GM18505 (cell line): ENCODE measurements at regions not wholly inside any gene's neighbourhood (a gene's known extent, or its start where the extent isn't known, plus 50 kb on each side); places are given as distances from the start of the nearest gene placed in this dataset.
"Not testable (repeated sequence)": the region's sequence is repeated elsewhere in the genome, so short reads cannot be mapped to it uniquely, and the experiment has no call there.

Experiments used
- ATAC-seq: cut with Tn5 transposase; IDR thresholded peaks from one replicate; pipeline ENCODE4 v1.9.1; 2021; ENCODE audit not compliant: unreplicated experiment
- POLR2A ChIP-seq: IDR thresholded peaks from 4 replicates; pipeline ENCODE4 v1.6.1; 2011; ENCODE audit warnings: borderline replicate concordance; ENCODE audit not compliant: insufficient read depth, insufficient read length; ENCODE audit errors: extremely low read depth

DNA sequence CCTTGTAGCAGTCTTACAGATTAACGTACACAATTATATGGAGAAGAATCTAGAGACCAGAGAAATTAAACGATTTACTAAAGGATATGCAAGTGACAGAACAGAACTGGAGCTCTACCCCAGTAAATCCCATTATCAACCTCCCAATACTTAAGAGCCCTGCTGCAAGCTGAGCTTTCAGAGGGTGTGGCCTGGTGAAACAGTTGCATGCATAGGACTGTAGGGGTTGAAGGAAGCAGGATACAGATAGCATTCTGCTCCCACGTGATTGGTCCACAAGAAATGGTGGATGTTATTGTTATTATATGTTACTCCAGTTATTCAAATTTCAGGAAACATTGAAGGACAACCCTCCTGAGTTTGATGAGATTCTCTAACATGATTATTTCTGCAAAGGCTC is 210.8 kb upstream of the THUMPD2 start:
- ATAC-seq: no peak
- TF ChIP-seq POLR2A: no peak

DNA sequence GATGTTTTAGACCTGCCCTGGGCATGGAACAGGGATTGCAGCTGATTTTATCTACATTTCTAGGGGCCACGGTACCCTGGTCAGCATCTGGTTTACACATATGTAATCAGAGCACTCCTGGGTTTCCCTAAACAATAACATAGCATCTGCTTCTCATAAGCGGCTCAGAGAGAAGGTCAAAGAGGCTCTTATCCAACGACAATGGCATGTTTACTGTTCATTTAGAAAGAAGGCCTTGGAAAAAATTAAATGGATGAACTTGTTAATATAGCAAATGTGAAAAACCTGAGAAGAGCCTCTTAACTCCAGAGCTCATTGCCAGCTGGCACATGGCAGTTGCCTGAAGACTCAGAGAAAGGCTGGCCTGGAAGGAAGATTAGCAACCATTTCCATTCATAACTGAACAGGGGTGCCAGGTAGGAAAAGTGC is 202.8 kb upstream of the THUMPD2 start:
- no peak for ATAC-seq
- no peak for TF ChIP-seq POLR2A

DNA sequence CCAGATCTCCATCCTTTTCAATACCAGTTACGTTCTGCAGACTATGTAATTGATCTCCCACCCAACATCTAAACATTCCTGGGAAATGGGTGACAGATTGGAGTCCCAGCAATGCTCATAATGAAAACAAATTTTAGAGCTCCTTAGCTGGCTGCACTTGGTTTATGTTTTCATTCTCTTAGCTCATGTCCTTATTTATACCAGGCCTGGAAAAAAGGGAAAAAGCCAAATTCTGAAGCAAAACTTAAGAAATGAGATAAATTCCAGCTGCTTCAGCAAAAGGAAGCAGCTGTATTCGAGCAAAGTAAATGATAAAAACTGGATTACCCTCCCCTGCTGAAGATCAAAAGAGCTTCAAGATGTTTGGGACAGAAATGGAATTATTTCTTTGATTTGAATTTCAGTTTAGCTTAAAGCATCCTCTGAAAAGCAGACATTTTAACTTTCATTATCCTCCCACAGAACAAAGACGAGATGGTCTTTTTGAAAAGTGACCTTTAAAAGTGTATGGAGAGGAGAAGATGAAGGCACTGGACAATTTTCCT is 196.5 kb upstream of the THUMPD2 start:
- TF ChIP-seq POLR2A: no peak
- ATAC-seq: no peak

DNA sequence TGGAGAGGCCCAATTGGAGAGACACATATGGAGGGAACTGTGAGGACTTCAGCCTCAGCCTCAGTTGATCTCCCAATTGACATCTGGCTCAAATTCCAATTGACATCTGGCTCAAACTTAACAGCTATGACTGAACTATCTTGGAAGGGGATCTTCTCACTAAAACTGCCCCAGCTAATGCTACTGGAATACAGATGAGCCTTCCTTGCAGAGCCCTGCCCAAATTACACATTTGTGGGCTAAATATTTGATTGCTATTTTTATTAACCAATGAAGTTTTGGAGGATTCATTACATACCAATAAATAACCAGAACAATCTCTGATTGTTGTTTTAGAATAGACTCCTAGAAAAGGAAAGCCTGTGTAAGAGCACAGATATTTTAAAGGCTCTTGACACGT is 189.0 kb upstream of the THUMPD2 start:
- TF ChIP-seq POLR2A: no peak
- ATAC-seq: no peak

DNA sequence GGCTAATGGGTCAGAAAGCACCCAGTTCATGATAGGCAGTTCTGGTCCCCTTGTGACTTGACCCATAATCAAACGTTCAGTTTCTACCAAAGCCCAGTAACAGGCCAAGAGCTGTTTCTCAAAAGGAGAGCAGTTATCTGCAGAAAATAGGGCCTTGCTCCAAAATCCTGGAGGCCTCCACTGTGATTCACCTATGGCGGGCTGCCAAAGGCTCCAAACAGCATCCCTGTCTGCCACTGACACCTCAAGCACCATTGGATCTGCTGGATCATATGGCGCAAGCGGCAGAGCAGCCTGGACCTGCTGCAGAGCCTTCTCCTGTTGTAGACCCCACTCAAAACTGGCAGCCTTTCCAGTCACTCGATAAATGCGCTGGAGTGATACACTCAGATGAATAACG is 181.6 kb upstream of the THUMPD2 start:
- not testable (repeated sequence) for ATAC-seq

DNA sequence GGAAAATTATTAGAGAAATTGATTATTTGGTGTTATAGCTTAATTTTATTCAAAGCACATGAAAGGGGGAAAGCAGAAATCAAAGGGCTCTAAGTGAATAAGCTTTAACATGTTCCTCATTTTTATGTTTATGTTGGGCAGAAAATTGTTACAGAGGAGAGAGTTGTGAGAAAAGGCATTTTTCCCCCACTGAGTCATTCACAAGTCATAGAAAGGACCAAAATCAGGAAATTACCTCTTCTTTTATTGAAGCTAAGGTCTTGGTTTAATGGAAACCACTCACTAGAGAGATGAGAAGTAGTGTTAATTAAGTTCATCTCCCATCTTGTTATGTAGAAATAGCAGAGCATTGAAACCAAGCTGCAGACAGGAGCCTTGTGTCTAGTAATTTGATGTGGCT is 175.3 kb upstream of the THUMPD2 start:
- no peak for TF ChIP-seq POLR2A
- ATAC-seq: no peak

DNA sequence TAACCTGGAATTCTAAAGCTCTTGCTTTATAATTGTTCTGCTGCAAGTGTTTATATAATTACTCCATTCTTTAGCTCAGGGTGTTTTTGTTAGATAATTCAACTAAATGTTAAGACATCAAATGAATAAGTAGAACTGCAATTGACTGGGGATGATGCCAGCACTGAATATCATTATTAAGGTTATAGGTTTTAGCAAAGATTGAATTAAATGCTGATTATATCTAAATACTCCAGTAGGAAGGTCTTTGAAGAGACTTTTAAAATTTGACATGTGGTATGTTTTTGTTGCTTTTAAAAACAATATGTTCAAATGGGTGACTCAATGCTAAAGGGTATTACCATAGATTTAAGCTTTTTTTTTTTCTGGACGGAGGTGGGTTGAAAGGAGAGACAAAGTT is 170.1 kb upstream of the THUMPD2 start:
- no peak for ATAC-seq
- TF ChIP-seq POLR2A: no peak

DNA sequence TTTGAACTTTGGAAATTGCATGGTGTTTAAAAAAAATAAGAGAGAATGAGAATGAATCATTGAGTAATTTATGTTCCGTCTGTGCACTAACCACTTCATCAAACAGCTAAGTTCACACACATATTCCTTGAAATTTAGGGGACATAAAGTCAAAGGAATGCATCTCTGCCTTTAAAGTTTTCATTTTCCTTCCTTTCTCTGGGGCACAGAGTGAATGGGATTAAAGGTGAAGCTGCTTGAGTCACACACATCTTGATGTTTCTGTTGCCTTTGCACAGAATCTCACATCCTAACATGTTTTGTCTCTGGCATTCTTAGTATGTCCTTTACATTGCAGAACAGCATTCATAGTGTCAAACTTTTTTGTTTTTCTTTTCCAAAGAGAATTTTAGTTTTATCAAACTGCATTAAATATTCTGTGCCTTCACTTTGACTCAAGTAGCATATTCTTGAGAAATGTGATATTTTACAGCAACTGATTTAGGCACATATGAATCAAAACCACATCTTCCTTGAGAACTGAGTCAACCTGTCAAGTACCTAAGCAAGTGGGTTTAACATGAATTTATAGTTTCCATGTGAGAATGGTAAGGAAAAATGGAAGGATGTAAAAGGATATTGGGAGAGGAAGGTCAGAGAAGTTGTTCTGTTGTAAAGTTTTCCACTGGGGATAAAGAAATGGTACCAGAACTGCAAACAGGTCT is 169.1 kb upstream of the THUMPD2 start:
- TF ChIP-seq POLR2A: no peak
- ATAC-seq: no peak

DNA sequence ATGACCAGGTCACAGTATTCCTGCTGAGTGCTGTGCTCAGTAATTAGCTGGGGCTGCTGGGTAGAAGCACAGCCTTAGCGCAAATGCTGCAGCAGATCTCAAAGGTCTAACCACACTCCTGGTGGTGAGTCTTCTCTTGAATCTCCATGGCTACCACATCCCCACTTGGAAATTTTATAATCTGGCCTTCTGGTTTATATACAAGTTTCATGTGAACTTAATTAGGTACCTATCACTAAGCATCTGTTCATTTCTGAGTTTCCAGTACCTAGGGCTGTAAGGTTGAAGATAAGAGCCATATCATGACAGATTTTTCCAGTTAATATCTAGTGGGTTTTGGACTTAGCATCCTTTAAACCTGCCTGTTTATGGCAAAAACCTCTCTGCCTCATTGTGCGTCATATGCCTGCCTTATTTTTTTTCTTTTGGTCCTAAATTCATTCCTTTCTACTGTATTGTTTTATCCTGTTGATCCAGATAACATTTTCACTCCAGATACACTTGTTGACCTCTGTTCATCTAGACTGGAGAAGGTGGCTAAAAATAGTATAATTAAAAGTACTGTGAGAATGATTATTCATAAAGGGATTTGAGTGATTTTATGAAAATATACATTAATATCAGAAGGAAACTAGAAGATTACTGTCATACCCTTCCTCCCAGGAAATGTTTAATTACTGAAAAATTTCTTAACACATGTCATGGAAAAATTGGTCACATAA is 168.4 kb upstream of the THUMPD2 start:
- no peak for TF ChIP-seq POLR2A
- no peak for ATAC-seq

DNA sequence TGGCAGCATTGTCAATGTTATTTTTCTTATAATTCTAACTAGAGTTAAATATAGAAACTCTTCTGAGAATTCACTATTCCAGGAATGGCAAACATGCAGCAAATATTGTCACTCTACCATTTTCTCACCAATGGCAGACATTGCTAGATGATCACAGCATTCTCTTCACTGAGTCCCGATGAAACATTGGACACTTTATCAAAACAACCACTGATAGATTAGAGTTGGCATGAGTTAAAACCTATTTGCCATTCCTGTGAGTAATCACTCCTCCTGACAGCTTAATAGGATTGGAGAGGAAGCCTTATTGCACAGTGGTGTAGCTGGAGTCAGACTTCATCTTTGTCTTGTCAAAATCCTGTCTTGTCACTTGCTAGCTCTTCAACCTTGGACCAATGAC is 163.9 kb upstream of the THUMPD2 start:
- no peak for TF ChIP-seq POLR2A
- ATAC-seq: no peak

DNA sequence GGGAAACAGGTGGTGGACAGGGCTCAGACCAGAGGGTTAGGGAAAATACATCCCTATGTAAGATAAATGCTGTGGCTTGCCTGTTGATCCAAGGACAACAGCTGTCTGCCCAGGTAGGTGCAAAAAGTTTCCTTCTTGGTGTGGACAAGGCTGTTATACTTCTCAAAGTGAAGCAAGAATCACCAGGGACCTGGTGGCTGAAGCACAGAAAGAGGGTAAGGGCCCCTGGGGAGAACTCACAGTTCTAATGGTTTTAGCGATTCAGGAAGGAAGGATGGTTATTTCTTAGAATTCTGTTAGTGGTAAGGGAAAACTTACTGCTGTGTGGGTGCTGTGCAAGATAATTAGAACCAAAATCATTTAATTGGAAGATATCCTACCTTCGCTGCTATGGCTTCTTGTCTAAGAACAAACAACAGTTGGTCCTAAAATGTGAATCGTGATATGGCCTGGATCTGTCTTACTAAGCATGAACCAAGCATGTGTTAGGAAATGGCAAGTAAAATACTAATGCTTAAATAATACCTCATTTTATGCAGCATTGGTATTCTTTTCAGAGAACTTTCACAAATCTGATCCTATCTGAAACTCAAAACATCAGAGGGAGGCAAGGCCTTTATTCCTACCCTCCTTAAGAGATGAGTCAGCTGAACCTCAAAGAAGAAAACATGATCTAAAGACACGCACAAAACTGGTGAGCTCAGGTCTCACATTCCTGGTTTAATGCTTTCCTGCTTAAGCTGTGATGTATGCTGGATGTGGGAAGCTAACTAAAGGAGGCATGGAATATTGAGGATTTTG is 159.2 kb upstream of the THUMPD2 start:
- no peak for TF ChIP-seq POLR2A

DNA sequence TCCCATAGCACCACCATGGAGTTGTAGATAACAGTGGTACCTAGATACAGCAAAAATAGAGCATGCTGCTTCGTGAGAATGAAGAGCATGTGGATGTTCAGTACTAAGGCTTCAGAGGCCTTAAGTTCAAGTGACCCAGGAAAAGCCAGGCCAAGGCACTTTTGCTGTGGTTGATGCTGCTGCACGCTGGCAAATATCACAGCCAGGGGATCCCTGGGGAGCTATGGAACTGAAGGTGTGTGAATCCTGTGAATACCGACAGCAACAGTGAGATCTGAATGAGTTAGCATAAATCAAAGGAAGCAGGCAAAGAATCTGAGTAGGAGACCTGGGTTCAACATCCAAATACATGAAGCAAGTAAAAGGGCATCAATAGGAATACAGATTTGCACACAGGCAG is 158.6 kb upstream of the THUMPD2 start:
- no peak for TF ChIP-seq POLR2A
- no peak for ATAC-seq

More for the DNA sequence above, 159.2 kb upstream of the THUMPD2 start:
- no peak for ATAC-seq

DNA sequence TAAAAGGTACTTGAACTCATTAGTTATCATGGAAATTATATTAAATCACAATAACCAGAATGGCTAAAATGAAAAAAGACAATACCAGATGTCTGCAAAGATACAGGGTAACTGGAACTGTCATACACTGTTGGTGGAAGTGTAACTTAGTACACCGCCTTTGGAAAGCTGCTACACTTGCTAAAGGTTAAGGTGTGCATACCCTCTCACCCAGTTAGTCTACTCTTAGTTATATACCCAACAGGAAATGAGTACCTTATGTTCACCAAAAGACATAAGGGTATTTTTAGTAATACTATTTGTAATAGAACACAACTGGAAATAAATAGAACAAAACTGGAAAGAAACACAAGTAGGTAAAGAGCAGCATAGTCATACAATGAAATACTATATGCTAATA is 155.8 kb upstream of the THUMPD2 start:
- ATAC-seq: no peak
- TF ChIP-seq POLR2A: no peak

DNA sequence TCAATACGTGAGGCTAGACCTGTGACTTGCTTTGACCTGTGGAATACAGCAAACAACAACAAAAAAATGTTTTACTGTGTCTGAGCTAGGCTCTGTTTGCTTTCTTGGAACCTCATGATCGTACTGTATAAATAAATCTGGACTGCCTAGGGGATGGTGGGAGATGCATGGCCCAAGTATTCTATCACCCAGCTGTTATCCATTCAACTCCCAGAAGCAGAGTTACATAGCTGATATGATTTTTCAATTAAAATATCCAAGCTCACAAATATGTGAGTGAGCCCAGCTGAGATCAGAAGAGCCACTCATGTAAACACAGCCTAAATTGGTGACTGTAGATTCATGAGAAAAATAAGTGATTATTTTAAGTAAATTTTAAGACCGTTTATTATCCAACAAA is 154.1 kb upstream of the THUMPD2 start:
- TF ChIP-seq POLR2A: no peak
- ATAC-seq: no peak

DNA sequence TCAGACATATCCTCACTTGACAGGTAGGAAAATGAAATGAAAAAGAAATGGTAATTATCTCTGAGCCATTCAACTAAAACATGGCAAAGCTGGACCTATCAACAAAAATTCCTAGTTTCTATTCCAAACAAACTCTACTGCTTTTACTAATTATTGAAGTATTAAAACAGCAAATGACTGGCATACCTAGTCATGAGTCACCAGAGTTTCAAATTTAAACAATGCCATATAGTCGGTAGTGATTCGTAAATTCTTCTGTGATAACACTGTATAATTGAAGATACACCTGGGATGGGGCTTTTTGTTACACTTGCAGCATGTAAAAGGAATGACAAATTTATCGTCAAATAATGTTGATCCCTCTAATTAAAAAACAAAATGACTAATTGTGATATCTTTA is 153.1 kb upstream of the THUMPD2 start:
- no peak for ATAC-seq
- TF ChIP-seq POLR2A: no peak
